Sigmoid colon (tissue), 4 donors: ENCODE measurements at regions not wholly inside any gene's neighbourhood (a gene's known extent, or its start where the extent isn't known, plus 50 kb on each side); places are given as distances from the start of the nearest gene placed in this dataset.

ENCODE experiments used
- CTCF ChIP-seq, 4 experiments: fragments of 450-650 bp in 3 of 4; fragments of 200-600 bp in 1 of 4; IDR thresholded peaks; one replicate each; pipeline ENCODE4 v1.5.1; 2016 to 2019; ENCODE audit warnings: antibody characterized with exemption in 4 of 4, mild to moderate bottlenecking in 3 of 4, moderate library complexity in 2 of 4
- EP300 ChIP-seq, 4 donors: sonication (generic); formaldehyde crosslinking; IDR thresholded peaks; one replicate each; pipeline ENCODE4 v1.6.1; 2017; ENCODE audit warnings: antibody characterized with exemption in 4 of 4
- POLR2A ChIP-seq, 2 donors: fragments of 450-650 bp; IDR thresholded peaks; one replicate each; pipeline ENCODE4 v1.6.1; 2016; ENCODE audit warnings: antibody characterized with exemption in 2 of 2, mild to moderate bottlenecking in 2 of 2, moderate library complexity in 2 of 2
- POLR2AphosphoS5 ChIP-seq, 4 donors: sonication (generic); formaldehyde crosslinking; IDR thresholded peaks; one replicate each; pipeline ENCODE4 v1.6.1; 2017; ENCODE audit warnings: antibody characterized with exemption in 4 of 4

GRCh38 chr10:83448013-83448412 lies 691.3 kb upstream of the GHITM start:
- TF ChIP-seq CTCF (IDR thresholded peaks at IDR 0.05): no peak
- no peak for TF ChIP-seq POLR2A (IDR thresholded peaks at IDR 0.05)
- TF ChIP-seq POLR2AphosphoS5 (IDR thresholded peaks at IDR 0.05): no peak
- no peak for TF ChIP-seq EP300 (IDR thresholded peaks at IDR 0.05)
